ENCODE measurements at regions not wholly inside any gene's neighbourhood (a gene's known extent, or its start where the extent isn't known, plus 50 kb on each side); places are given as distances from the start of the nearest gene placed in this dataset.

DNA sequence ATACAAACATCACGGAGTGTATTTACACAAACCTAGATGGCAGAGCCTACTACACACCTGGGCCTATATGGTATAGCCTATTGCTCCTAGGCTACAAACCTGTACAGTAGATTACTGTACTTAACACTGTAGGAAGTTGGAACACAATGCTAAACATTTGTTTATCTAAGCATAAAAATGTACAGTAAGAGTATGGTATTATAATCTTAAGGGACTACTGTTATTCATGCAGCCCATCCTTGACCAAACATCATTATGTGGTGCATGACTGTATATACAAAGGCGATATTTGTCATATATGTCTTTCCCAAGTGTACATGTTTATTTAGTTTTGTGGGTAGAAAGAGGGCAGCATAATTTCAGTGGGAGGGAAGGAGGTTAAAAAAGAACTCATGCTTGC is 177.7 kb upstream of the FSTL5 start:
- no peaks in the 10 kb centered on the region for H3K4me1 ChIP-seq
- no peak for DNase-seq
- no peaks in the 10 kb centered on the region for H3K27me3 ChIP-seq
- 70 to 74% methylated on average over 2 of the region's 2 CpGs for WGBS, 2 donors
- H3K4me3 ChIP-seq (replicated peaks in 1 of 3): no peak overlapping the region
- intact Hi-C loops (cut with DNase I): no loop called here
- no peaks in the 10 kb centered on the region for H3K9me3 ChIP-seq
- no peaks in the 10 kb centered on the region for H3K36me3 ChIP-seq
- TF ChIP-seq, protein P1, sequence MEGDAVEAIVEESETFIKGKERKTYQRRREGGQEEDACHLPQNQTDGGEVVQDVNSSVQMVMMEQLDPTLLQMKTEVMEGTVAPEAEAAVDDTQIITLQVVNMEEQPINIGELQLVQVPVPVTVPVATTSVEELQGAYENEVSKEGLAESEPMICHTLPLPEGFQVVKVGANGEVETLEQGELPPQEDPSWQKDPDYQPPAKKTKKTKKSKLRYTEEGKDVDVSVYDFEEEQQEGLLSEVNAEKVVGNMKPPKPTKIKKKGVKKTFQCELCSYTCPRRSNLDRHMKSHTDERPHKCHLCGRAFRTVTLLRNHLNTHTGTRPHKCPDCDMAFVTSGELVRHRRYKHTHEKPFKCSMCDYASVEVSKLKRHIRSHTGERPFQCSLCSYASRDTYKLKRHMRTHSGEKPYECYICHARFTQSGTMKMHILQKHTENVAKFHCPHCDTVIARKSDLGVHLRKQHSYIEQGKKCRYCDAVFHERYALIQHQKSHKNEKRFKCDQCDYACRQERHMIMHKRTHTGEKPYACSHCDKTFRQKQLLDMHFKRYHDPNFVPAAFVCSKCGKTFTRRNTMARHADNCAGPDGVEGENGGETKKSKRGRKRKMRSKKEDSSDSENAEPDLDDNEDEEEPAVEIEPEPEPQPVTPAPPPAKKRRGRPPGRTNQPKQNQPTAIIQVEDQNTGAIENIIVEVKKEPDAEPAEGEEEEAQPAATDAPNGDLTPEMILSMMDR (IDR thresholded peaks at IDR 0.05): no peak
- no peak for TF ChIP-seq POLR2A (IDR thresholded peaks at IDR 0.05)
- H3K27ac ChIP-seq: no peak overlapping the region

DNA sequence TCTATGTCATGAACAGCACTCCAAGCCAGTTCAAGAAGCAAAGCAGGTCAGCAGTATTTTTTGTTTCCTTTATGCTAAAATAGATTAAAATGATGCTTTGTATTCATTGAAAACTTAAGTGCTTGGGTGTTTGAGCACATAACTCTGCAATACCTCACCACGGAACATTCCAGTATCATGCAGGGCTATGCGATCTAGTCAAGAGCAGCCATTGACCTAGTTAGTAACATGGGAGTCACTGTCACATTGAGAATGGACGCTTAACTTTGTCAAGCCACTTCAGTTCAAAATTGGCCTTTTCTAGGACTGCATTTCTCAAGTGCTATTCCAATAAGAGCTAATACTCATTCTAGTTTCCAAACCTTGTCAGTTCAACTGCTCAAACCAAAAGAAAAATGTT is 160.1 kb upstream of the FSTL5 start:
- DNase-seq: peak; percentile 3 to 13
- Histone ChIP-seq H3K36me3 (no peaks in the 10 kb centered on the region), H3K4me3 (replicated peaks in 1 of 3) (no peak overlapping the region), H3K9me3 (no peaks in the 10 kb centered on the region), H3K4me1 (peaks cover 0 to 6% of the 10 kb centered on the region in 2 donors), H3K27ac (no peak overlapping the region), H3K27me3 (no peaks in the 10 kb centered on the region)
- no peak for TF ChIP-seq POLR2A (IDR thresholded peaks at IDR 0.05)
- TF ChIP-seq, protein P1 (IDR thresholded peaks at IDR 0.05): no peak
- 60 to 67% methylated on average over 3 of the region's 3 CpGs for WGBS, 2 donors
- intact Hi-C loops (cut with DNase I): no loop called here

DNA sequence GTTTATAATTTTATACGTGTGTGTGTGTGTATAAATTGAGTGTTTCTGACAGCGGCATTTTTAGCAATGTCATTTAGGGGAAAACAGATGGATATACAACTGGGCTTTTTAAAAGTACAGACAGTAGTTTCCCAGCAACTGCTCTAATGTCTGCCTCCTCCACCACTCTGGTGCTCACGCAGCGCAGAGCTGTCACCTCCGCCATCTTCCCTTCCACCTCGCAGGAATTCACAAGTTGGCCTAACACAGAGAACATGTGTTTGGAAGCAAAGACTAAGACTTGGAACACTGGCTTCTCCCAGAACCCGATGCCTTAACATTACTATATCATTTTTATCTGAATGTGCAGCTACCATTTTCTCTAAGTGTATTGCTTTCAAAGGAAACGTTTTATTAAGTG is 158.3 kb upstream of the FSTL5 start:
- Histone ChIP-seq H3K4me1 (peaks cover 0 to 6% of the 10 kb centered on the region in 2 donors), H3K27ac (no peak overlapping the region), H3K4me3 (replicated peaks in 1 of 3) (no peak overlapping the region), H3K27me3 (no peaks in the 10 kb centered on the region), H3K36me3 (no peaks in the 10 kb centered on the region), H3K9me3 (no peaks in the 10 kb centered on the region)
- WGBS, 2 donors: 94 to 95% methylated on average over 8 of the region's 8 CpGs
- intact Hi-C loops (cut with DNase I): no loop called here
- no peak for TF ChIP-seq POLR2A (IDR thresholded peaks at IDR 0.05)
- TF ChIP-seq, protein P1 (IDR thresholded peaks at IDR 0.05): no peak
- DNase-seq: no peak

DNA sequence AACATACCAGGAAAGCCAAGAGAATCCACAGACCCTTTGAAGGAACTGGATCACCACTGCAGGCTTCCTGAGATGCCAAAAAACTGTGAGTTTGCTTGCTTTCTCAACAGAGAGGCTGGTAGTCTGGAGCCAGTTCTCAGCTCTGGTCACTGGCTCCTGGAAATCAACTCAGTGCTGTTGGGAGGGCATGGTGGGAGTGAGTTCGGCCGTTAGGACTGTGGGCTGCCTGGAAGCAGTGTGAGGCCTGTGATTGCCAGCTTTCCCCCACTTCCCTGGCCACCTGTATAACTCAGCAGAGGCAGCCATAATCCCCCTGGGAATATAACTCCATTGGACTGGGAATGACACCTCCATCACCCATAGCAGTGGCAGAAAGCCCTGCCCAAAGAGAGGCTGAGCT is 122.0 kb upstream of the FSTL5 start:
- TF ChIP-seq, protein P1 (IDR thresholded peaks at IDR 0.05): no peak
- TF ChIP-seq POLR2A (IDR thresholded peaks at IDR 0.05): no peak
- H3K27me3 ChIP-seq: no peaks in the 10 kb centered on the region
- H3K4me1 ChIP-seq: no peaks in the 10 kb centered on the region
- no peak for DNase-seq
- intact Hi-C loops (cut with DNase I): no loop called here
- no peak overlapping the region for H3K4me3 ChIP-seq (replicated peaks in 1 of 3)
- H3K27ac ChIP-seq: no peak overlapping the region
- no peaks in the 10 kb centered on the region for H3K36me3 ChIP-seq
- no peaks in the 10 kb centered on the region for H3K9me3 ChIP-seq
- 95 to 100% methylated on average over 2 of the region's 2 CpGs for WGBS, 2 donors

DNA sequence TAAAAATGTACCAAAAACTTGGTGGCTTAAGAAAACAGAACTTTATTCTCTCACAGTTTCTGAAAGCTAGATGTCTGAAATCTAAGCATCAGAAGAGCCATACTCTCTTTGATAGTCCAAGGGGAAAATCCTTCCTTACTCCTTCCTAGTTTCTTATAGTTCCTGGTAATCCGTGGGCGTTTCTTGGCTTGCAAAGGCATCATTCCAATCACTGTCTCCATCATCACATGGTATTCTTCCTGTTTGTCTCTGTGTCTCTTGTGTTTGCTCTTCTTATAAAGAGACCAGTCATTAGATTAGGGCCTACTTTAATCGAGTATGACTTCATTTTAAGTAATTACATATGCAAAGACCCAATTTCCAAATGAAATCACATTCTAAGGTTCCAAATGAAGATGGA is 118.9 kb upstream of the FSTL5 start:
- no peaks in the 10 kb centered on the region for H3K27me3 ChIP-seq
- no peaks in the 10 kb centered on the region for H3K36me3 ChIP-seq
- DNase-seq: no peak
- no peaks in the 10 kb centered on the region for H3K9me3 ChIP-seq
- H3K27ac ChIP-seq: no peak overlapping the region
- WGBS, 2 donors: 82 to 83% methylated on average over 3 of the region's 3 CpGs
- H3K4me1 ChIP-seq: no peaks in the 10 kb centered on the region
- intact Hi-C loops (cut with DNase I): no loop called here
- TF ChIP-seq, protein P1 (IDR thresholded peaks at IDR 0.05): no peak
- no peak for TF ChIP-seq POLR2A (IDR thresholded peaks at IDR 0.05)
- H3K4me3 ChIP-seq (replicated peaks in 1 of 3): no peak overlapping the region
